Astrocyte (in vitro differentiated cells and primary cell): ENCODE measurements at regions not wholly inside any gene's neighbourhood (a gene's known extent, or its start where the extent isn't known, plus 50 kb on each side); places are given as distances from the start of the nearest gene placed in this dataset.

Experiments used
- DNase-seq: peaks from one replicate; pipeline ENCODE4 v3.0.0-alpha.2; 2010; ENCODE audit warnings: low read depth
- FAIRE-seq: peaks from 2 replicates; lab custom pipeline; 2011; peaks lifted over from hg19 to GRCh38; lab: Jason Lieb, UNC
- H2AFZ ChIP-seq: 2 replicates; pipeline ENCODE4 v1.6.0; 2012; ENCODE audit warnings: low read depth, low read length, inconsistent platforms
- H3K27ac ChIP-seq: 2 replicates; pipeline ENCODE4 v1.5.1; 2011; ENCODE audit warnings: low read depth, low read length, inconsistent platforms
- H3K27me3 ChIP-seq: 2 replicates; pipeline ENCODE4 v1.6.0; 2011; ENCODE audit warnings: low read length, inconsistent platforms; ENCODE audit not compliant: insufficient read depth
- H3K36me3 ChIP-seq: 2 replicates; pipeline ENCODE4 v1.5.1; 2011; ENCODE audit warnings: low read length, inconsistent platforms; ENCODE audit not compliant: insufficient read depth
- H3K4me1 ChIP-seq: 2 replicates; pipeline ENCODE4 v1.5.1; 2011; ENCODE audit warnings: low read length, inconsistent platforms; ENCODE audit not compliant: insufficient read depth
- H3K4me2 ChIP-seq: 2 replicates; pipeline ENCODE4 v1.6.0; 2012; ENCODE audit warnings: low read length, inconsistent platforms
- H3K4me3 ChIP-seq: 2 replicates; pipeline ENCODE4 v1.5.1; 2011; ENCODE audit warnings: low read depth, mild to moderate bottlenecking, low read length, inconsistent platforms; ENCODE audit not compliant: insufficient read depth
- H3K79me2 ChIP-seq: 2 replicates; pipeline ENCODE4 v1.6.0; 2012; ENCODE audit warnings: mild to moderate bottlenecking, low read length, inconsistent platforms; ENCODE audit not compliant: insufficient read depth
- H3K9ac ChIP-seq: 2 replicates; pipeline ENCODE4 v1.6.0; 2012; ENCODE audit warnings: mild to moderate bottlenecking, low read length, inconsistent platforms
- H3K9me3 ChIP-seq: 2 replicates; pipeline ENCODE4 v1.5.1; 2012; ENCODE audit warnings: low read depth, mild to moderate bottlenecking, low read length, inconsistent platforms; ENCODE audit not compliant: insufficient read depth
- H4K20me1 ChIP-seq: 2 replicates; pipeline ENCODE4 v1.6.0; 2012; ENCODE audit warnings: low read length, inconsistent platforms; ENCODE audit not compliant: insufficient read depth
- H3K27ac Mint-ChIP-seq: one replicate; pipeline ENCODE4 v1.8.0; 2021; ENCODE audit warnings: mild to moderate bottlenecking, mixed read lengths; ENCODE audit not compliant: unreplicated experiment
- H3K27me3 Mint-ChIP-seq: one replicate; pipeline ENCODE4 v1.8.0; 2021; ENCODE audit warnings: low read depth, mixed read lengths; ENCODE audit not compliant: unreplicated experiment
- H3K36me3 Mint-ChIP-seq: one replicate; pipeline ENCODE4 v1.8.0; 2021; ENCODE audit warnings: low read depth, mixed read lengths; ENCODE audit not compliant: unreplicated experiment
- H3K4me1 Mint-ChIP-seq: one replicate; pipeline ENCODE4 v1.8.0; 2021; ENCODE audit warnings: low read depth, mixed read lengths; ENCODE audit not compliant: unreplicated experiment
- H3K4me3 Mint-ChIP-seq: one replicate; pipeline ENCODE4 v1.8.0; 2021; ENCODE audit warnings: mild to moderate bottlenecking, moderate library complexity, mixed read lengths; ENCODE audit not compliant: unreplicated experiment
- H3K9me3 Mint-ChIP-seq: one replicate; pipeline ENCODE4 v1.8.0; 2021; ENCODE audit warnings: mild to moderate bottlenecking, mixed read lengths; ENCODE audit not compliant: unreplicated experiment
- EZH2 ChIP-seq: IDR thresholded peaks from 2 replicates; pipeline ENCODE4 v1.6.1; 2012; ENCODE audit warnings: mild to moderate bottlenecking, low read length, inconsistent platforms; ENCODE audit not compliant: insufficient read depth
- TF ChIP-seq, protein P1 (sequence below): IDR thresholded peaks from 2 replicates; pipeline ENCODE4 v1.5.1; 2011; ENCODE audit warnings: low read depth, mild to moderate bottlenecking, inconsistent platforms, low read length, moderate library complexity; ENCODE audit not compliant: insufficient read depth

DNA sequence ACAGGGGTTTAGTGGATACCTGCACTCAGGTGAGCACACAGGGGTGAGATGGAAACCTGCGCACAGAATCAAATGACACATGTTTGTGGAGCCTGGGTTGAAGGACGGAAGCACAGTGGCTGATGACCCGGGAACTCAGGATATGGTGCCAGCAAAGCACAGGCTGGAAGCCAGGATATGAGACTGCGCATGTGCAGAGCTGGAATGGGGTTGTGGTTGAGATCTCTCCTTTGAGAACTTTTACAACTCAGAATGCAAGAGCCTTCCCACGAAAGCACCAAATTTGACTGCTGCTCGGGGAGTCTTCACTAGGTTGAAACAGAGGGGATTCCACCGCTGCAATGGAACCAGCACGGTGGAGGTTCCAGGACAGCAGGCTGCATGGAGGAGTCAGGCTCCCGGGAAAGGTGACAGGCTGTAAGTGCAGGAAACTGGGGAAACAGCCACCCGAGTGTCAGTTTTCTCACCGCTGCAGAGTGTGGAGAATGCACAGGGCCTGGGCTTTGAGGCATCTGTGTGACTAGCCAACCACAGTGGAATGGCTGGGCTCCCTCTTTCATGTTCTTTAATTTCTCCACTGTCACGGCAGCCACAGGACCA lies 133.4 kb upstream of the TCERG1L start:
- peaks cover 5% of the 10 kb centered on the region for H3K9me3 ChIP-seq
- DNase-seq = no peak
- H3K4me3 ChIP-seq = no peak overlapping the region
- no peak overlapping the region for H3K27ac ChIP-seq
- no peaks in the 10 kb centered on the region for H3K4me1 Mint-ChIP-seq
- FAIRE-seq = no peak
- H3K9me3 Mint-ChIP-seq = peaks cover 7% of the 10 kb centered on the region
- no peaks in the 10 kb centered on the region for H3K79me2 ChIP-seq
- no peaks in the 10 kb centered on the region for H3K36me3 Mint-ChIP-seq
- H3K4me1 ChIP-seq = no peaks in the 10 kb centered on the region
- no peaks in the 10 kb centered on the region for H3K27me3 ChIP-seq
- no peaks in the 10 kb centered on the region for H3K36me3 ChIP-seq
- no peak overlapping the region for H2AFZ ChIP-seq
- no peak overlapping the region for H3K4me2 ChIP-seq
- no peaks in the 10 kb centered on the region for H4K20me1 ChIP-seq
- no peak for TF ChIP-seq EZH2
- TF ChIP-seq, protein P1, sequence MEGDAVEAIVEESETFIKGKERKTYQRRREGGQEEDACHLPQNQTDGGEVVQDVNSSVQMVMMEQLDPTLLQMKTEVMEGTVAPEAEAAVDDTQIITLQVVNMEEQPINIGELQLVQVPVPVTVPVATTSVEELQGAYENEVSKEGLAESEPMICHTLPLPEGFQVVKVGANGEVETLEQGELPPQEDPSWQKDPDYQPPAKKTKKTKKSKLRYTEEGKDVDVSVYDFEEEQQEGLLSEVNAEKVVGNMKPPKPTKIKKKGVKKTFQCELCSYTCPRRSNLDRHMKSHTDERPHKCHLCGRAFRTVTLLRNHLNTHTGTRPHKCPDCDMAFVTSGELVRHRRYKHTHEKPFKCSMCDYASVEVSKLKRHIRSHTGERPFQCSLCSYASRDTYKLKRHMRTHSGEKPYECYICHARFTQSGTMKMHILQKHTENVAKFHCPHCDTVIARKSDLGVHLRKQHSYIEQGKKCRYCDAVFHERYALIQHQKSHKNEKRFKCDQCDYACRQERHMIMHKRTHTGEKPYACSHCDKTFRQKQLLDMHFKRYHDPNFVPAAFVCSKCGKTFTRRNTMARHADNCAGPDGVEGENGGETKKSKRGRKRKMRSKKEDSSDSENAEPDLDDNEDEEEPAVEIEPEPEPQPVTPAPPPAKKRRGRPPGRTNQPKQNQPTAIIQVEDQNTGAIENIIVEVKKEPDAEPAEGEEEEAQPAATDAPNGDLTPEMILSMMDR = no peak
- peaks cover 19% of the 10 kb centered on the region for H3K27me3 Mint-ChIP-seq
- H3K4me3 Mint-ChIP-seq = no peak overlapping the region
- H3K9ac ChIP-seq = no peak overlapping the region
- no peak overlapping the region for H3K27ac Mint-ChIP-seq

DNA sequence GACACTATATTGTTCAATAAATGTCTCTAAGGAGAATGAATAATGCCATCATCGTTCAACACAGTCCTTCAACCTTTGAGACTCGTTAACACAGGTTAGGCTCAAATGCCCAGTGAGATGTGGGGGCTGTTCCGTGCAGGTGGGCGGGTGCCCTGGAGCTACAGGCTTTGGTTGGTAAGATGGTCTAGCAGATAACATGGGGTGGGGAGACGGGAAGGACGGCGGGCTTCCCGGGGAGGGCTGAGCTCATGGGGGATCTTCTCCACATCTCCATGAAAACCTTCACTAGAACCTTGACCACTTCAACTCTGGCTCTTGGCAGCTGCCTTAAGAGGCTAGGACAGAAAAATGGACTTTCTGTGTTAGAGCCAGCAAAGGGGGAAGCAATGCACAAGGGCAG lies 134.1 kb upstream of the TCERG1L start:
- Histone ChIP-seq H2AFZ (no peak overlapping the region), H3K79me2 (no peaks in the 10 kb centered on the region), H3K4me2 (no peak overlapping the region), H4K20me1 (no peaks in the 10 kb centered on the region), H3K27ac (no peak overlapping the region), H3K9me3 (peaks cover 5% of the 10 kb centered on the region), H3K36me3 (no peaks in the 10 kb centered on the region), H3K4me3 (no peak overlapping the region), H3K9ac (no peak overlapping the region), H3K27me3 (no peaks in the 10 kb centered on the region), H3K4me1 (no peaks in the 10 kb centered on the region)
- H3K9me3 Mint-ChIP-seq = peaks cover 4% of the 10 kb centered on the region
- no peaks in the 10 kb centered on the region for H3K36me3 Mint-ChIP-seq
- H3K27me3 Mint-ChIP-seq = peaks cover 15% of the 10 kb centered on the region
- FAIRE-seq (no peak), DNase-seq (no peak)
- no peak for TF ChIP-seq EZH2
- TF ChIP-seq, protein P1 = no peak
- no peaks in the 10 kb centered on the region for H3K4me1 Mint-ChIP-seq
- H3K27ac Mint-ChIP-seq = no peak overlapping the region
- no peak overlapping the region for H3K4me3 Mint-ChIP-seq

DNA sequence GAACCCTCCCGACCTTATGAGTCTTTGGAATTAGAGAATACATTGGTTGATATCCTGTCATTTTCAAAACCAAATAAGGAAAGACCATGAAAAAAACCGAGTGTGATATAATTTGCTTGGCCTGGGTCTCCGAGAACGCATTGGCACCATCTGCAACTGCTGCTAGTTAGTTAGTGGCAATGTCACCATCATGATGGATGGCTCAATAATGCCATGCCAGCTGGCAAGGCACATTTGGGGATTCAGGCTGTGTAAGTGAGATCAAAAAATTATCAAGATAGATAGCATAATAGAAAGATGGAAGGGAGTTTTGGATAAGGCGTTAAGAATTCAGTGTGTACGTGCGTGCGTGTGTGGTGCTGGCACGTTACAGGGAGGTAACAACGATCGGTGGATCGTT lies 134.7 kb upstream of the TCERG1L start:
- peaks cover 4% of the 10 kb centered on the region for H3K9me3 Mint-ChIP-seq
- no peaks in the 10 kb centered on the region for H3K27me3 ChIP-seq
- DNase-seq (no peak), FAIRE-seq (no peak)
- H3K4me1 ChIP-seq = no peaks in the 10 kb centered on the region
- H3K36me3 Mint-ChIP-seq = no peaks in the 10 kb centered on the region
- H3K27ac ChIP-seq = no peak overlapping the region
- H3K4me3 ChIP-seq = no peak overlapping the region
- no peaks in the 10 kb centered on the region for H3K79me2 ChIP-seq
- no peaks in the 10 kb centered on the region for H4K20me1 ChIP-seq
- no peaks in the 10 kb centered on the region for H3K36me3 ChIP-seq
- no peak overlapping the region for H3K4me3 Mint-ChIP-seq
- H3K27me3 Mint-ChIP-seq = peaks cover 15% of the 10 kb centered on the region
- H3K4me1 Mint-ChIP-seq = no peaks in the 10 kb centered on the region
- TF ChIP-seq, protein P1 = no peak
- no peak for TF ChIP-seq EZH2
- H3K9ac ChIP-seq = no peak overlapping the region
- no peak overlapping the region for H3K27ac Mint-ChIP-seq
- peaks cover 5% of the 10 kb centered on the region for H3K9me3 ChIP-seq
- no peak overlapping the region for H3K4me2 ChIP-seq
- no peak overlapping the region for H2AFZ ChIP-seq
